ENCODE measurements at regions not wholly inside any gene's neighbourhood (a gene's known extent, or its start where the extent isn't known, plus 50 kb on each side); places are given as distances from the start of the nearest gene placed in this dataset.
A peak's percentile ranks its signal among the peaks of the same experiment; 100 is the strongest.

GRCh38 chr6:99022039-99022609, 74.4 kb upstream of the FBXL4 start:
- H3K27ac Mint-ChIP-seq (ENCODE audit: low read depth, unreplicated experiment): no peak overlapping the region
- H3K36me3 Mint-ChIP-seq (ENCODE audit: insufficient read depth, unreplicated experiment): no peaks in the 10 kb centered on the region
- H3K9me3 Mint-ChIP-seq (ENCODE audit: unreplicated experiment): peaks cover 9% of the 10 kb centered on the region
- no TSS peak for BruUV-seq (replicated peaks)
- no peak for TF ChIP-seq CTCF (IDR thresholded peaks at IDR 0.05; ENCODE audit: unreplicated experiment)
- no peak overlapping the region for H3K4me3 Mint-ChIP-seq (ENCODE audit: unreplicated experiment)
- H3K27me3 Mint-ChIP-seq (ENCODE audit: insufficient read depth, unreplicated experiment): peaks cover 6% of the 10 kb centered on the region
- DNase-seq (ENCODE audit: unreplicated experiment): no peak
- ChIA-PET POLR2A (no interaction called here), CTCF (no interaction called here)
- H3K4me1 Mint-ChIP-seq (ENCODE audit: insufficient read depth, unreplicated experiment): peaks cover 9% of the 10 kb centered on the region
- intact Hi-C loops (cut with micrococcal nuclease): no loop called here

GRCh38 chr6:99019381-99019780, 71.6 kb upstream of the FBXL4 start:
- no peaks in the 10 kb centered on the region for H3K9me3 Mint-ChIP-seq (ENCODE audit: unreplicated experiment)
- intact Hi-C loops (cut with micrococcal nuclease): no loop called here
- no TSS peak for BruUV-seq (replicated peaks)
- H3K27me3 Mint-ChIP-seq (ENCODE audit: insufficient read depth, unreplicated experiment): peaks cover 12% of the 10 kb centered on the region
- ChIA-PET POLR2A (no interaction called here), CTCF (interaction anchor here (1.0 to 1.1 kb wide), 2 partner anchors 21 to 222 kb away, joined by 3 to 4 read pairs; no protein-coding TSS in a partner anchor)
- no peak for TF ChIP-seq CTCF (IDR thresholded peaks at IDR 0.05; ENCODE audit: unreplicated experiment)
- H3K36me3 Mint-ChIP-seq (ENCODE audit: insufficient read depth, unreplicated experiment): no peaks in the 10 kb centered on the region
- H3K4me1 Mint-ChIP-seq (ENCODE audit: insufficient read depth, unreplicated experiment): no peaks in the 10 kb centered on the region
- H3K27ac Mint-ChIP-seq (ENCODE audit: low read depth, unreplicated experiment): no peak overlapping the region
- DNase-seq (ENCODE audit: unreplicated experiment): peak; percentile 72
- H3K4me3 Mint-ChIP-seq (ENCODE audit: unreplicated experiment): no peak overlapping the region

DNA sequence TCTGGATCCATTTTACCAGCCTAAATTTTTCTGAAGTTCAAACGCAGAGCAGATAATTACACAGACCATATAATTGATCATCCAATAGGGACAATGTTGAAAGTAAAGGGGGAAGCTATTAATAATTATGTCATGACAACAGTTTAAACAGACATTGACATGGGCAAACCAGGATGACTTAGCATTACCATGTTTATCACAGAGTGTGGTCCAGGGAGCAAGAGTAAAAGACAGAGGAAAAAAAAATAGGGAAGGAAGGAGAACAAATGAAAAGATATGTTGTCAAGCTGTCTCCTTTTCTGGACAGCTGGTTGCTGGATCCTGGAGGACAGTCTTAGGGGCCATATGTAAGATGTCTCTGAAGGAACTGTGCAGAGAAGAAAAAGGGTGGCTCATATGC, 69.4 kb upstream of the FBXL4 start:
- ChIA-PET CTCF (no interaction called here), POLR2A (no interaction called here)
- Mint-ChIP-seq H3K36me3 (ENCODE audit: insufficient read depth, unreplicated experiment) (no peaks in the 10 kb centered on the region), H3K27me3 (ENCODE audit: insufficient read depth, unreplicated experiment) (peaks cover 12% of the 10 kb centered on the region), H3K4me3 (ENCODE audit: unreplicated experiment) (no peak overlapping the region), H3K4me1 (ENCODE audit: insufficient read depth, unreplicated experiment) (peaks cover 6% of the 10 kb centered on the region), H3K9me3 (ENCODE audit: unreplicated experiment) (no peaks in the 10 kb centered on the region), H3K27ac (ENCODE audit: low read depth, unreplicated experiment) (no peak overlapping the region)
- intact Hi-C loops (cut with micrococcal nuclease): no loop called here
- TF ChIP-seq CTCF (IDR thresholded peaks at IDR 0.05; ENCODE audit: unreplicated experiment): no peak
- DNase-seq (ENCODE audit: unreplicated experiment): no peak
- BruUV-seq (replicated peaks): no TSS peak

GRCh38 chr6:99016355-99016754, 68.6 kb upstream of the FBXL4 start:
- no peaks in the 10 kb centered on the region for H3K36me3 Mint-ChIP-seq (ENCODE audit: insufficient read depth, unreplicated experiment)
- ChIA-PET CTCF (no interaction called here), POLR2A (no interaction called here)
- H3K27ac Mint-ChIP-seq (ENCODE audit: low read depth, unreplicated experiment): no peak overlapping the region
- H3K4me1 Mint-ChIP-seq (ENCODE audit: insufficient read depth, unreplicated experiment): peaks cover 6% of the 10 kb centered on the region
- no peaks in the 10 kb centered on the region for H3K9me3 Mint-ChIP-seq (ENCODE audit: unreplicated experiment)
- peak; percentile 0 for DNase-seq (ENCODE audit: unreplicated experiment)
- BruUV-seq (replicated peaks): no TSS peak
- H3K4me3 Mint-ChIP-seq (ENCODE audit: unreplicated experiment): no peak overlapping the region
- peaks cover 12% of the 10 kb centered on the region for H3K27me3 Mint-ChIP-seq (ENCODE audit: insufficient read depth, unreplicated experiment)
- TF ChIP-seq CTCF (IDR thresholded peaks at IDR 0.05; ENCODE audit: unreplicated experiment): no peak
- intact Hi-C loops (cut with micrococcal nuclease): no loop called here

Data from MCF 10A (cell line).